ENCODE measurements at regions not wholly inside any gene's neighbourhood (a gene's known extent, or its start where the extent isn't known, plus 50 kb on each side); places are given as distances from the start of the nearest gene placed in this dataset.

- no peak for DNase-seq
Measured at GRCh38 chr2:11101430-11101829, 53.8 kb upstream of the SLC66A3 start.

- DNase-seq, result no peak
Measured at GRCh38 chr2:11102466-11102865, 52.8 kb upstream of the SLC66A3 start.

- no peak for DNase-seq
Measured at GRCh38 chr2:11102956-11103860, 52.1 kb upstream of the SLC66A3 start.

- no peak for DNase-seq
Measured at GRCh38 chr2:11103984-11104793, 51.1 kb upstream of the SLC66A3 start.

- no peak for DNase-seq
Measured at GRCh38 chr2:11104794-11105660, 50.2 kb upstream of the SLC66A3 start.

Measured in renal pelvis (tissue), 1 donor.